ENCODE measurements at regions not wholly inside any gene's neighbourhood (a gene's known extent, or its start where the extent isn't known, plus 50 kb on each side); places are given as distances from the start of the nearest gene placed in this dataset.

DNA sequence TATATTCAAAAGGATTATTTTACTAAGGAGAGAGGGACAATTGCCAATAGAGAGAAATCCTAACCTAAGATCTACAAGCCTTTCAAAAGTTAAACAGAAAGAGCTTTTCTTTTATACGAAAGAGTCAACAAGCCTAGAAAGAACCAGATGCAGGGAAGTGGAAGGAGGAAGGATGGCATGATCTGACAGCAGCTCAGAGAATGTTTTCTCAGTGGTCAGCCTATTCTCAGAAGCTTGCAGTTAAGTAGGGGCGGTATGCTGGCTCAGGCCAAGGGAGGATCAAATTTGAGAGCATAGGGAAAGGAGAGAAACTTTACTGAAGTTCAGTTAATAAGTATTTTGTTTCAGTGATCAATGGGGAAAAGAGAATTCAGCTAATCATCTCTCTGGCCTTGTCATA is 88.0 kb upstream of the FTMT start:
- TF ChIP-seq CTCF (conservative IDR thresholded peaks at IDR 0.05), result no peak
- no peak for TF ChIP-seq ZFX (IDR thresholded peaks at IDR 0.05)

All from C4-2B (cell line).